Astrocyte of the hippocampus (primary cell): ENCODE measurements at regions not wholly inside any gene's neighbourhood (a gene's known extent, or its start where the extent isn't known, plus 50 kb on each side); places are given as distances from the start of the nearest gene placed in this dataset.
A peak's percentile ranks its signal among the peaks of the same experiment; 100 is the strongest.

ENCODE experiments used
- DNase-seq: peaks from one replicate; pipeline ENCODE4 v3.0.0; 2011; ENCODE audit warnings: low read depth, low spot score

DNA sequence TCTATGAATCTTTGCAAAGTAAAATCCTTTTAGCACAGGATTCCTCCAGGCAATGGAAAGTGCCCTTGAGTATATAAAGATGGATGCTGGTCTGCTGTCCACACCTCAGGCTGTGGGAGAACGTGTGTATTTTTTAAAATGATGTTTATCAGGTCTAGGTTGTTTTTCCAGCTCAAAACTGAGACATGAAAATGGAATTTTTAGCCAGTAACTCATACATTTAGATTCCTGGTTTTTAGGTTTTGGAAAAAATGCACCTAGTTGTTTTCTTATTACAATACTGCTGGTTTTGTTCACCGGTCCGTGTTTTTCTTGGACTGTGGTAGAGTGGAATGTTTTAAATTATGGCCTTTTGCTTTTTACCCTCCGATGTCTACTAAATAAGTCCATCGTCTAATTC lies 554.7 kb downstream of the SOX6 start:
- DNase-seq, result peak; percentile 76

DNA sequence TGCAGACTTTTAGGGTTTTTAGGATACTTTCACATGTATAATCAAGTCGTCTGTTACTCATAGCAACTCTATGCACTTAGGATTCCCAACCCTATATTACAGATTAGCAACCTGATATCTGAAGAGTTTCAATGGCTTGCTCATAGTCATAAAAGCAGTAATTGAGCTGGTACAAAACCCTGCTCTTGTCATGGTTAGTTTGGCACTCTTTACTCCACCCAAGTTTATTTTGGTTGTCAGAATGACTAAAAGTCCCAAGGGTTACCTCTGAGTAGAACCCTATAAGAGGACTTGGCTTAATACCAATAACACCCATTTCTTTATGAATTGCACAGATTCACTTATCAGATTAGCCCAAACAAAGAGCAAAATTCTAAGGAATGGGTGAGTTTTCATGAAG lies 550.6 kb downstream of the SOX6 start:
- DNase-seq, result no peak

DNA sequence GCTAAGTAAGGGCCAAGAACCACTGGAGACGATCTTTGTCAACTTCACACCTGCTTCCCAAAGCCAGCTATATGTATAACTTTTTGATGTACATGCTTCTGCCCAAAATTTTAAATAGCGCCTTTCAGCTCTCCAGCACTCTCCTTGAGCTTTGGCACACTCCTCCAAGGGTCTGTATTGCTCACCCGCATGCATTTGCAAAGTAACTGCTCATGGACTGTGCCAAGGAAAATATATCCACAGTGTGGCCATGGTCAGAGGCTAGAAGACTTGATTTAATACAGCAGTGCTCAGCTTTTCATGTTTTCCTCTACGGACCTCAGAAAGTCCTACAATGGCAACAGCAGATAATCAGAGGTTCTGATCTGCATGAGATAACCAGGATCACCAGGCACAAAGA lies 550.1 kb downstream of the SOX6 start:
- DNase-seq, result peak; percentile 68

DNA sequence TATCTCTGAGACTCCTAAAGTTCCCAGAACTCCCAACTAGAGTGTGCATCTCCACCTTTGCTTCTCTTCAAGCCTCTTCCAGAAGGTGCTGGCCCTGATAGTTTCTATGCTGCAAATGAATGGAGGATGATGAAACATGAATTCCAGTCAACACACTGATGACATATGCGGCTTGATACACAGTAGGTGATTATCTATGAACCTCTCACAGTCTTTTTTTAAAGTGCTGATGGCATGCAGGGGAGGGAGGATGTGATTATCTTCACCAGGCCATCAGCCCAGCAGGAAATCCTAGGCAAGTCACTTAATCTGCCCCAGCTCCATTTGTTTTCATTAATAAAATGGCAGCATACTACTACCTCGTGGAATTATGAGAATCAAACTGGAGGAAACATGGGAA lies 548.5 kb downstream of the SOX6 start:
- no peak for DNase-seq

DNA sequence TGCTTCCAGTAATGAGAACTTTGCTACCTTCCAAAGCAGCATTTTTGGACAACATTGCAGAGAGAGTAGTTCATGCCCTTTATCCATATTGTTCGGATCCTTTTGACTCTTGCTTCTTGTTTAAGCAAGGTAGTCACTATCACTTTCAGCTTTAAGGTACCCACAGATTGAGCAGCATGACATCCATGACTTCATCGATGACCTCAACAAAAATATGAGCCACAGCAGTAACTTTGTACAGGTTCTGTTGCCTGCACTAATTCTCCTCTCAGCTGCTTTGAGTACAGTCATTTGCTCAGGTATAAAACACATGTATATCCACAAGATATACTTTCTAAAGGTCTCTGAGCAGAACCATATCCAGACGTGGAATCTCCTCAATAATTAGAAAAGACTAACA lies 546.3 kb downstream of the SOX6 start:
- DNase-seq, result no peak

DNA sequence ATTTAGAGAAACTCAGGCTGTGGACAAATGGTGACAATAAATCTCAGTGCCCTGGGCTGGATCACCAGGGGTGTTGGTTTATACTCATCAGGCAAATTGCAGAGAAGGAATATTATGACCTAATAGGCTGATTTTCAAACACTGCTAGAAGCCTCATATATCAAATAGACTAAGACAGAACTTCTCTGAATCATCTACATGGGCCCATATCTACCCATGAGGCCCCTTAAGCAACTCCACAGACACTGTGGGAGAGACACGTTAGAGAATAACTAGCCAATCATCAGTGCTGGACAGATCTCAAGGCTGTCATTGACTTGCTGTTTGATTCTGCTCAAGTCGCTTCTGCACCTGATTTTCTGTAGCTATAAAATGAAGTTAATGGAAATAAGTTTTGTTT lies 545.8 kb downstream of the SOX6 start:
- no peak for DNase-seq

DNA sequence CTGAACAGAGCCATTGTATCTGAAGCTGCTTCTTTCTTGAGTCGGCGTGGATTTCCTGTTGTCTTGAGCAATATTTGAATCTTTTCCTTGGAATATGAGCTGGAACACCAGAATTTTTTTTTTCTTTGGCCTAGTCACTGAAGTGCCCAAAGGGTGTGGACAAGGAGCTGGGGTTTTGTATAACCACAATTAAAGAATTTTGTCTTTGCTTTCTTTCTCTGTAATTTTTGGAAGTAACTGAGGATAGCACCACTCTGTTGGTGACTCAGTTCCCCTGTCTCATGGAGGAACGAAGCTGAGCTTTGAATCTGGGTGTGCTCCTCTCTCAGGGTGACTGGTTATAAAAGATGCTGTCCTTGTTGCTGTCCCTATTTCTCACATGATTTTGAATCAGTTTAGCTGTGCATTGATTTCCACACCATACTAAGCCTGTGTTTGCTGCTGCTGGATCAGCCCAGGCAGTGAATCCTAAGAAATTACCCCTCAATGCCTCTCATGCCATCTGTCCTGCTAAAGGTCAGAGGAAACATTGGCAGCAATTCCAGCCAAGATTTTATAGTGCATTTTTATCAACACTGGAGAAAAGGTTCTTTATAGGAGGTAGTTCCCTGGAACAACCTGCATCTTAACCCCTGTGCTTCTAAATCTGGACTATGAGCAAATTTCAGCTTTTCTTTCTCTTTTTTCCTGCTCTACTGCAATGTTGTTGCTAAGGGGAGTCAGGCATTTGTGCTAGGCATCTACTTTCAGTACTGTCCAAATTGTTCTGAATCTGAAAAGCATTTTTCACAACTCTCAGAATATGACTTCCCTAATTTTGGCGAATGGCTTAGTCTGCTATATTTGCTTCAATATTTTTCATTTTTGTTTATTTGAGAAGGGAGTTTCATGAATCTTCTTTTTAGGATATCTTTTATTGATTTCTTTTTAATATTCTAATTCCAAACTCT lies 540.8 kb downstream of the SOX6 start:
- no peak for DNase-seq

DNA sequence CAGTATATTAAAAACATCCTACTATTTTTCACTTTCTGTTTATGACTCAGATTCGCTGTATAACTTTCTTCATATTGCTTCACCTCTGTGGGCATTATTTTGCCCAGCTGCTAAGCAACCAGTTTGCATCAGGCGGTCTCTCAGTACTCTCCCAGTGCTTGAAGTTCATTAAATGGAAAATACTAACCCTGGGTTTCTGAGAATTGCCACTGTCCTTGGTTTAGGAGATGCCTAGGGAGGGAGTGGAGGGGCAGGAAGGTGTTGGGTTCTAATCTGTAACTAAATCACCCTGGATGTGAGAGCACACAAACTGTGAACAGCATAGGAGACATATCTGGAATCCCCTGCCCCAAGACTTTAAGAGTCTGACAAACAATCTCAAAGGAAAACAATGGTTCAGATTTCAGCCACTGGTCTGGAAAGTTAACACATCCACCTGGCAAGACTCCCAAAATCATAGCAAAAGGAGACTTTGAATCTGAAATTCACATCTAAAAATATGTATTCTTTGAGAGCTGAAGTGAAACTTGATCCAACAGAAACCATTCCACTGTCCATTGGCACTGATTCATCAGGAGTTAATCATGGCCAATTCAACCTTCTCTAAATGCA lies 540.0 kb downstream of the SOX6 start:
- DNase-seq, result peak; percentile 73

DNA sequence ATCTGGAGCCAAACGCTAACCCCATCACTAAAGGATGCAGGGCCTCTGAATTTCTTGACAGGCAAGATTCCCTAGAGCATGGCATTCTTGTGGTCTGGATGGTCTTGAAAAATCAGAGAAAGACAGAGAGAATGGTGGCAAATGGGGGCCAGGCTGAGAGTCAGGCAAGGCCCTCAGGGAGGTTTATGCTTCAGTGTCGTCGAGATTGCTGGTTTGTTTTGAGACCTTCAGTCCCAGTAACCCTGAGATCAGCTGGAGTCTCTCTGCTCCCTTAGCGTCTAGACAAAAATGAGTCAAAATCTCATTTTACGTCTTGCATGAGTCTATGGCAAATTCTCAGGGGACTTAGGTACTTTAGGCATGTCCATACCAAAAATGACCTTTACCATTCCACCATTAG lies 539.3 kb downstream of the SOX6 start:
- no peak for DNase-seq

DNA sequence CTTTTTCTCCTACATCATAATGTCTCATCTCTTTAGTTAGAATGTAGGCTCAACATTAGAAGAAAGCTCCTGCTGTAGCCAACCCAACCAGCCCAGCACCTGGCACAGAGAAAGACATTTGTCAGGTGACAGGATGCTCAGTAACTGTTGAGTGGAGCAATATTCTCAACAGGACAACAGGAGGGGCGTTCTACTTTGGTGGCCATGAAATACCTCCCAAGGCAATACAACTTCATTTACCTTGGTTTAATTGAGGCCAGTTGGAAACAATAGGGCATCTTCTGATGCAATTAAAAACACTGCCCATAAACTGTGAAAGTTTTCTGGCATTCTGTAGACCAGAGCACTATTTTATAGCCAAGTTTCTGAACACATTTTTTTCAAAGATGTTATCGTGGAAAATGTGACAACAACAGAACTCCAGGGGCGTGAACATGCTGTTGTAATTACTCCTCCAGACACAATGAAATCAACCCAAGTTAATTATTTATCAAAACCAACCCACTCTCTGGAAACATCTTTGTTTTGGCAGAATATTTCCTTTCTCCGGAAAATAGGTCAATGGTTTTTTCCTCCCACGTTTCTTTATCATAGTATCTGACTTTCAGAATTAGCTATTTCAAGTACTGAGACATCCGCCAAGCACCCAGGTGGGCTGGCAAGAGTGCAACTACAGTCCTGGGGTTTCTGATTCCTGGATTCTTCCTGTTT lies 538.1 kb downstream of the SOX6 start:
- no peak for DNase-seq

DNA sequence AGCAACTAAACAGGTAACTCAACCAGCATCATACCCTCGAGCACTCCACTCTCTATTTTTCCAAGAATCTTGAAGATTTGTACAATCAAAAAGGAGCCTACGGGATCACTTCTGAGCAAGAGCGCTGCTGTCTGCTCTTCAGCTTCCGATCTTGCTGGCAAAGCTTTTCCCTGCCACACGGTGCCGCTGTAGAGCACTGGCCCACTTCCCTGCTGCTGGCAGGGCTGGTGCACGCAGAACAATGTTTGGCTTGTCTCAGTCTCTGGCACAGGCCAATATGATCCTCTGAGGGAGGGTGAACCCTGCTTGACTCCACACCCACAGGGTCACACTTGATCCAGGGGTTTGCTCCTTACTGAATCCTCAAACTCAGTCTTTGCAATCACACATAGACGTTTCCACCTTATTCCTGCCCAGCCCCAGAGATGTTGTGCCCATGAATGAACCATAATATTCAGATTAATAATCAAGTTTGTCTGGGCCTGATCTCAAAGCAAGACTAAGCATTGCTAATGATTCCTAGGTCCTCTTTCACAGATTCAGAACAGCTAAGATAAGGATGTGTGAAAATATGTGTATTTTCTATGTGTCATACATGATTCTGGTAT lies 536.6 kb downstream of the SOX6 start:
- peak; percentile 73 for DNase-seq

DNA sequence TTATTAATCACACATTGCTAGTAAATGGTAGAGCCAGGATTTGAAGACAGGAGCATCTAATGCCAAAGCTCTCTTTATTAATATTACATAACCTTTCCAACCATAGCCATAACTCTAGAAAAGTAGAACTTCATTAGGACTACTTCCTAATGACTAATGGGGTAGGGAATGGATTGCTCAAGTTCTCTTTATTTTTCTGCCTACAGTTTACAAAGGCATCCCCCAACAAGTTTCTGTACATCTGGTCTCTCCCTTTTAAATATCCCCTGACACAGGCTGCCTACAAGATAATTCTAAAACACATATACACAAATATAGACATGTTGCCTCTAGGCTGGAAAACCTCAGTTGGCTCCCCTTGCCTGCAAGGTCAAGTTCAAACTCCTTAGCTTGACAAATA lies 534.9 kb downstream of the SOX6 start:
- no peak for DNase-seq

DNA sequence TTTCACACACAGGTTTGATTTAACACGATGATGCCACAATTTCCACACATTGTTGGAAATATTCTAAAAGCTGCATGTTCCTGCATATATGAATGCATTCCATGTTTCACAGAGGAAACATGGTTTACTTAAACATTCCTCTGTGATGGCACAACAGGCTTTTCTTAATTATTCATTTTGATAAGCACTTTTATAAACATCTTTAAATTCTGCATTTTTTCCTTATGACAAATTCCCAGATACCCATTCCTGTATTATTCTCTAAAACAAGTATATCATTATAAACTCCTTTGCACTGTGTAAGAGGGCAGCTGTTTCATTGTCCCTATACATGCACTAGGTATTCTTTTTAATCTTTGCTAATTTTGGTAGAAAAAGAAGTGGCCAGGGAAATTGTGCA lies 532.3 kb downstream of the SOX6 start:
- no peak for DNase-seq

DNA sequence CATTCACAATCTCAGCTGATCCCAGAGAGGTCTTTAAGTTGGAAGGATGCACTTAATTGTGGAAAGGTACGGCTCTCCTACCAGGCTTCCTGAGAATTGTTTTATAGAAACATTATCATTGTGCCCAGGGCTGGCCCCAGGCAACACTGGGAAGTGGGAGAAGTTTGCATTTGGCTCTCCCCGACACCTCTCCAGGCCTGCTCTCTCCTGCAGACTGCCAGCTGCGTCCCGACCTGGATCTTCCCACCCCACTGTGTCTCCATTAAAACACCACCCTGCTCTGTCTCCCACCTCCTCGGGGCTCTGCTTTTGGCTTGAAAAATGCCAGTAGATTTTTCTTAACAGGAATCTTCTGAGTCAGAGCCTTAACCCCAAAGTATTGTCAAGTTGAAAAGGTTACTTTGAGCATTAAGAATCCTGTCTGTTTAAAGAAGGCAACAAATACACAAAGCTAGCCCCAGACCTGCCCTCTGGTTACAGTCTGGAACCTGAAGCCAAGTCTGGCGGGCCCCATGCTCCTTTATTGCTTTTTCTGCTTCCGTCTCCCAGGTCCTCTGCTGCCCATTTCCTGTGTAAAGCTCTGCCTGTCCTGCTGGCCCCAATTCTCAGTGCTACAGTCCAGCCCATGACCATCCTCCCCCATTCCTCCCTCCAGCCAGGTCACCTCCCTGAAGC lies 530.2 kb downstream of the SOX6 start:
- DNase-seq, result peak; percentile 51

DNA sequence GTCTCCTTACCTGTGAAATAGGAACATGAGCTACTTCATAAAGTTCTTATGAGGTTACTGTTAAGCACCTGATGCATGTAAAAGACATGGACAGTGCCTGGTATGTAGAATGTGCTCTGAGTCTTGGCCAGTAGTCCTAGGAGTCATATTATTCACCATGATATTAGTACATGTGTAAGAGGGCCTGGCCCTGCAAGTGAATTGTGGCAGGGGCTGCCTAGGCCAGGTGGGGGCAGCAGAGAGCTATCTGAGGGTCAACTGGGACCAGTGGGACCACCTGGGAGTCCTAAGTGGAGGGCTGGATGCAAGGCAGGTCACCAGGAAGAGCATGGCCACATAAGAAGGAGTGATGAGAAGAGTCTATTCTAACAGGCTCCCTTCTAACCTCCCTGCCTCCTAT lies 529.5 kb downstream of the SOX6 start:
- peak; percentile 57 for DNase-seq

DNA sequence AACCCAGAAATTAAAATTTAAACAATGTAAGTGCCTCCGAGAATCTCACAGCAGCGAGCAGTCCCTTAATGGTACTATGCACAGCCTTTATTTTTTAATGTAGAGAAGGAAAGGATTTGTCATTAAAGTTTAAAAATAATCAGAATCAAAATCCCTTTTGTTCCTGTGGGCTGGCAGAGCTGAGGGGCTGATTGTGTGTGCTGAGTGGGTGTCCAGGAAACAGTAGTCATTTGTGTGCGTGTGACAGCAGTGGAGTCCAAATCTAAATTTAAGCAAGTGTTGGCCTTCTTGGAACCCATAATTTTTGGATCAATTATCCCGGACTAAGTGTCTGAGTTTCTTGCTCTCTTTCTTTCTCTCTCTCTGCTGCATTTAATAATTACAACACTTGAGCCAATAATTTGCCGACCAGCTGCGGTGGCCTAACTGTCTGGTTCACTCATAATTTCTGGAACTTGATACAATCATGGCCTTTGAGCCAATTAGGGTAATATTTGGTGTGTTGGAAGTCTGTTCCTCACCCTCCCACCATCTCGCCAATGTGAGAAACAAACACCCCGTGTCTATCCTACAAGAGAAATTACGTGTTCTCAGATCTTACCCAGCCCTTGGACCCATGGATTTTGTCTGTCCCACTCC lies 528.0 kb downstream of the SOX6 start:
- no peak for DNase-seq

DNA sequence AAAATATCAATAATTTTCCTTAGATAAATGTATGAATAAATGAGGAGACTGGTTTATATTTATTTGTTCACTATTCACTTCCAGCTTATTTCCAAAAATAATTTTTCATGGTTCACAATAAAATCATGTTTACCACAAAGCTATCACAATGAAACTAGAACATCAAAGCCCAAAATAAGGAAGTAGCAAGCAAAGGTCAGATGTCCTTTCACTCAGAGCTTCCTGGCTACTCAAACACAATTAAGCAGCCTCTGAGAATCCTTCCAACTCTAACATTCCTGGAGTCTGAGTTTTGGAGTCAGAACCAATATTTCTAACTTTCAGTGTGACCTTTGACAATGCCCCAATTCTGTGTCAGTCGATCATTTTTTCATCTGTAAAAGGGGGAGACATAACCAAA lies 527.0 kb downstream of the SOX6 start:
- no peak for DNase-seq

DNA sequence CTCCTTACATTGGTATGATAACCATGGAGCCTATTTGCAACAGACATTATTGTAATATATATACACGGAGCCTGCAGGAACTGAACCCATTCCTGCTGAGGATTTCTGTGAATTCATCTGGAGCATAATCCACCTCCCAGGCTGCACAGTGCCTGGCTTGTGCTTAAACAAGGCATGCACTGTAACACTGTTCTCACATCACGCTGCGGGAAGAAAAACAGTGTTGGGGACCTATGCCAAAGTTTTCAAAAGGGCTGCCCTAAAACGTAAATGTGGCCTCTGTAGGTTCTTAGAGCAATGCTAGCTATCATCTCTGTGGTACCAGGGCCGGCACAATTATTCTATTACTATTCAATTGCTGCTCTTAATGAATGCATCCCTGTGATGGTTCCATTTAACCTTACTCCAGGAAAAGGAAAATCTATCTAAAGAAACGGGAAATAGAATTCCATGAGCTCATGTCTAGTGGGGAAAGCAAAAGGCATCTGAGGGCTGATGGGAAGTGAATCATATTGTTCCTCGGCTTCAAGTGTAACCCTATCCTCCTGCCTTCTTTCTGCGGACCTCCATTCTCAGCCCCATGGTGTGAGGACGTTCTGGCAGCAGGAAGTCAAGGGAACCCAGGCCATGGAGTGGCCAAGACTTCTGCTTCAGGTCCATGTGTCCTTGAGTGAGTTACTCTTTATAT lies 525.5 kb downstream of the SOX6 start:
- no peak for DNase-seq

DNA sequence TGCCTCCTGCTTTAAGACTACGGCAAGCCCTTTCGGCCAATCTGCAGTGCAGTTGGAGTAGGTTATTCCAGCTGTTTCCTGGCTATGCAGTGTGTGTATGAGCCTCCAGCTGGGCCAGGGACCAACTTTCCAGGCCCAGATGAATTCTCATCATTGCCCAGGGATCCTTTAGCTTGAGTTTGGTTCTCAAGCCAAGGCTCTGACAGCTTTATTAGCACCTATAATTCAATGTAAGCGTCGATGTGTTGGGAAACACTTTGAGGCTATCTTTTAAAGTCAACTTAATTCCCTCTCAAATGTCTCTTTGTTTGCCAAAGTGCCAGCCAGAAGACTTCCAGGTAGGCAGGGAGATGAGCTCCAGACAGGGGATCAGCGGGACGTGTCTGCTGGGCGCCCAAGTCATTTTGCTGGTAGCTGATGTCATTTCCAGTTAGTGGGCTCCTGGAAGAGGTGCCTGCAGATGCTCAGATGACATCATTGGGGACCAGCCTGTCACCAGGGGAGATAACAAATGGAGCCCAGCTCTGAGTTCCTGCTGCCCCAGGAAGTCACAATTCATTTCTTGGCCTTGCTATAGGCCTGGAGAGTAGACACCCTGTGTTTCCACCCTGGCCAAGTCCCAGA lies 520.4 kb downstream of the SOX6 start:
- DNase-seq, result no peak

DNA sequence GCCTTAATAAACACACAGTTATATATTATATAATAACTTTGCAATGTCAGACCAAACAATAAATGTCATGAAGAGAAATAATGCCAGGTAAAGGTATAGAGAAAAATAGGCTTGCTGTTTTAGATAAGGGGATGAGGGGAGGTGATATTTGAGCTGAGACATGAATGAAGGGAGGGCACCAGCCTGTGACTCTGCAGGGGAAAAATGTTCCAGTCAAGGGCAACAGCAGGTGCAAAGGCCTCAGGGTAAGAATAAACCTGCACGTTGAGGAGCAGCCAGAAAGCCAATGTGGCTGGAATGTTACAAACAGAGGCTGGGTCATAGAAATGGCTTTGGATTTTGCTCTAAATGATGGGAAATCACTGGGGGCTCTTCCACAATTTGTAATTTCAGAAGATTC lies 519.6 kb downstream of the SOX6 start:
- DNase-seq, result no peak
